GM19397 (cell line): ENCODE measurements at regions not wholly inside any gene's neighbourhood (a gene's known extent, or its start where the extent isn't known, plus 50 kb on each side); places are given as distances from the start of the nearest gene placed in this dataset.
"Not testable (repeated sequence)": the region's sequence is repeated elsewhere in the genome, so short reads cannot be mapped to it uniquely, and the experiment has no call there.

Experiments used
- ATAC-seq: cut with Tn5 transposase; IDR thresholded peaks from one replicate; pipeline ENCODE4 v1.9.1; 2021; ENCODE audit warnings: mild to moderate bottlenecking, moderate library complexity; ENCODE audit not compliant: unreplicated experiment

DNA sequence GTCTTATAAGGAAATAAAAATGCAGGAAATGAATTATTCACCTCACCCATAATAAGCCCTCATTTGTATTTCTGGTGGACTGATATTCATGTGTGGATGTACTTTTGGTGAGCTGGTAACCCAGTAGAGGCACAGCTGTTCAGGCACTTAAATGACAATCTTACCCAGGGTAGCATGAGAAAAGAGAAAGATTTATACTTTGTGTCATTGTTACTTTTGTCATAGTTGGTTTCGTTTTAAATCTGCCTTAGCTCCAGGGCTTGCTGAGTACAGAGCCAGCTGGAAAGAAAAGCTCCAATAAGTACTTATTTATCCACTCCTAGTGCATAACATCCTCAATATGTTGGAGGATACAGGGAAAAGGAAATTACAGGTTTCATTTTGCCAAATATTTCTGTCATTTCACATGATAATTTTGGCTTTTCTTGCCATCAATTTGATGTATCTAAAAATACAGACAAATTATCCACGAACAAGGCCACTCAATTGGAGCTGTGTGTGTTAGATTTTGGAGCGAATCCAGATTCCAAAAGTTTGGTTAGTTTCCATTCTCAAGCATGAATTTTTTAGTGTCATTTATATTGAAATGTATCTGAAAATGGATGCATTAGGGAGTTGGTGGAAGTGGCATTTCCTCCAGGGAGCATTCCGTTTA is 1276.1 kb upstream of the FAM98A start:
- no peak for ATAC-seq

DNA sequence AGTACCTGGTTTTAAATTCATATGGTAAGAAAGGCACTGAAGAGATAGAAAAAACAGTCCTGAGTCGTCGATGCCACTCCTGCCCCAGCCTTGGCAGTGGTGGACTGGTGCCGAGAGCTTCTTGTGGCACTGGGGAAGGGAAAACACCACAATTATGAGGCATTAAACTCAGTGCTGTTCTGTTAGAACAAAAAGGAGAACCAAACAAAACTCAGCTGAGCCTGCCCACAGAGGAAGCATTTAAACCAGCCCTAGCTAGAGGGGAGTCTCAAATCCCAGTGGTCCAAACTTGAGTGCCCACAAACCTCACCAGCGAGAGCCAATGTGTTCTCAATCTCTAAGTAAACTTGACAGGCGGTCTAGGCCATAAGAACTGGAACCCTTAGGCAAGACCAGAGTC is 1254.5 kb upstream of the FAM98A start:
- no peak for ATAC-seq

DNA sequence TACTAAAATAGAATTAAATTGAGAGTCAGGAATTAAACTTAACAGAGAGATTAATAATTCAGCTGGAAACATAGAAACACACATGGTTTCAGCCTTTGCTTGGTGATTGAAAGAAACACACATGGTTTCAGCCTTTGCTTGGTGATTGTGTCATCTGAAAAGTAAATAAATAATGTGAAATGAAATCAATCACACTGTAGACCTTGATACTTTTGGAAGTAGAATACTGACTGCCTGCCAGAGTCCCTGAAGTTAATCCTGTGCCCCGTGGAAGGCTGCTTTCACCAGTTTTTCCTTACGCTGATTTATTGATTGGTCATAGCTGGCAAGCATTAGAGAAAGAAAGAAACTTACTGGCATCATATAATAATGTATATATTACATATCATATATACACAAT is 1252.7 kb upstream of the FAM98A start:
- ATAC-seq = no peak

- no peak for ATAC-seq
These were observed 1250.7 kb upstream of the FAM98A start for GRCh38 chr2:34849827-34850226.

- ATAC-seq = no peak
These were observed 1249.6 kb upstream of the FAM98A start for GRCh38 chr2:34848691-34849090.

DNA sequence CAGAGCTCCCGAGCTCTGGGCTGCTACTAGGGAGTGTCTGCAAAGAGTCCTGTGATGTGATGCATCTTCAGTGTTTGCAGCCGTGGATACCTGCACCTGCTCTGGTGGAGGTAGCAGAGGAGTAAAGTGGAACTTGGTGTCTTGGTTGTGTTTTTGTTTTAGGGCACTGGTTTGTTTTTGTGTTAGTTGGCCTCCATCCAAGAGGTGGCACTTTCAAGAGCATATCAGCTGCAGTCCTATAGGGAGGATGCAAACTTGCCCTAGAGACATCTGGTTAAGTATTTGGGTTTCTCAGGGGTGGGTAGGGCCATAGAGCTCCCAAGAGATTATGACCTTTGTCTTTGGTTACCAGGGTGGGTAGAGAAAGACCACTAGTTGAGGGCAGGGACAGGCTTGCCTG is 1249.0 kb upstream of the FAM98A start:
- ATAC-seq = no peak

DNA sequence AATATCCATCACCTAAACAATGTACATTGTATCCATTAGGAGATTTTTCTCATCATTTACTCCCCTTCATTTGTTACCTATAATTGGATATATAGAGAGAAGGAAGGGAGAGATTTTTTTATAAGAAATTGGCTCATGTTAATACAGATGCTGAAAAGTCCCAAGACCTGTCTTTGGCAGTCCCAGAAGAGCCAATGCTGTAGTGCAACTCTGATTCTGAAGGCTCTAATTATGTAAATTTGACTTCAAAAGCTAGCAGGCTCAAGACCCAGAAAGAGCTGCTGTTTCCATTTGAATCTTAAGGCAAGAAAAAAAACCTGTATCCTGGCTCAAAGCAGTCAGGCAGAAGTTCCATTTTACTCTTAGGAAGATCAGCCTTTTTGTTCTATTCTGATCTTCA is 1245.5 kb upstream of the FAM98A start:
- ATAC-seq = no peak

DNA sequence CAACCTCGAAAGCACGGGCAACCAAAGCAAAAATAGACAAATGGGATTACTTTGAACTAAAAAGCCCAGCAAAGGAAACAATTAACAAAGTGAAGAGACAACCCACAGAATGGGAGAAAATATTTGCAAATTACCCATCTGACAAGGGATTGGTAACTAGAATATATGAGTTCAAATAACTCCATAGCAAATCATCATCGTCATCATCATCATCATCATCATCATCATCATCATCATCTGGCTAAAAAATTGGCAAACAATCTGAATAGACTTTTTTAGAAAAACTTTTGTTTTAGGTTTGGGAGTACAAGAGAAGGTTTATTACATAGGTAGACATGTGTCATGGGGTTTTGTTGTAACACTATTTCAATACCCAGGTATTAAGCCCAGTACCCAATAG is 1239.3 kb upstream of the FAM98A start:
- ATAC-seq = no peak

GRCh38 chr2:34836361-34836760 is 1237.3 kb upstream of the FAM98A start:
- ATAC-seq = no peak

DNA sequence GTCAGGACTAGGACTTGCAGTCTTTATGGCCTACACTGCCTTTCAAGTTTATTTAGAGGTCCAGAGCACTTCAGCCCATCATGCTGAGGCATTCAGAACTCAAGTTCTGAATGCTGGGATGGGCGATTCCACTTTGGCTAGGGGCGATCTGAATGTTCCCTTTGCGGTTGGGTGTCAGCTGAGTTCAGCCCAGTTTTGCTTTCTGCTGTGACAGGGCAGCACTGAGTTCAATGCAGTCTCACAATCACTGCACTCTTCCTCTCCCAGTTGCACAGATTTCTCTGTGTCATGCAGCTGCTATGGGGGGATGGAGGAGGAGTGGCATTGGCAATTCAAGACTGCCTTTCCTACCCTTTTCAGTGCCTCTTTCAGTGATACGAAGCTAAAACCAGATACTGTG is 1232.0 kb upstream of the FAM98A start:
- no peak for ATAC-seq

DNA sequence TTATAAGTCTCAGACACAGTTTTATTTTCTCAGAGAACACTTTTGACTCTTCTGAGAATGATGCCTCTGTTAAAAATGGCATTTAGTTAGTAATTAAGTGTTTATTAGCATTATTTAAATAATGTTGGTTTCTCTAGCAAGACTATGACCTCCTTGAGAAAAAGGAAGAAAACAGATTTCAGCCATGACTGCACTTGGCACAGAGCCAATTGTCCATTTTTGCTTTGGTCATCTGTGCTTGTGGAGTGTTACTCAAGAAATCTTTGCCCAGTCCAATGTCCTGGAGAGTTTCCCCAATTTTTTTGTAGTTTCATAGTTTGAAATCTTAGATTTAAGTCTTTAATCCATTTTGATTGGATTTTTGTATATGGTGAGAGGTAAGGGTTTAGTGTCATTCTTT is 1229.4 kb upstream of the FAM98A start:
- ATAC-seq = no peak

- no peak for ATAC-seq
These were observed 1228.3 kb upstream of the FAM98A start for GRCh38 chr2:34827398-34827797.

DNA sequence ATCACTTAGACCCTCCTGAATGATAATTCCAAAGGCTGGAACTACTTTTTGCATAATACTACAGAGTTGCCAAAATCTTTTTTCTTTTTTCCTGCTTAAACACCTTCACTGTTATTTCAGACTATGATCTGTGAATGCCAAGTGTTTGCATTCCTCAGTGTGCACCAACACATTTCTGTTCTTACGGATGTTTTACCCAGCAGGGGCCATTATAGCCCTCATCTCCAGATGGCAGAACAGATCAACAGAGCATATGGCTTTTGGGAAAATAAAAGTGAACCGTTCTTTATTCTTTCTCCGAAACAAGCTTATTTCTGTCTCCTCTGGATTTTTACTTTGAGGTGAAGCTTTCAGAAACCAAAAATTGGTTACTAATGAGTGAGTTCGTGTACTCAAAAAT is 1226.6 kb upstream of the FAM98A start:
- no peak for ATAC-seq

DNA sequence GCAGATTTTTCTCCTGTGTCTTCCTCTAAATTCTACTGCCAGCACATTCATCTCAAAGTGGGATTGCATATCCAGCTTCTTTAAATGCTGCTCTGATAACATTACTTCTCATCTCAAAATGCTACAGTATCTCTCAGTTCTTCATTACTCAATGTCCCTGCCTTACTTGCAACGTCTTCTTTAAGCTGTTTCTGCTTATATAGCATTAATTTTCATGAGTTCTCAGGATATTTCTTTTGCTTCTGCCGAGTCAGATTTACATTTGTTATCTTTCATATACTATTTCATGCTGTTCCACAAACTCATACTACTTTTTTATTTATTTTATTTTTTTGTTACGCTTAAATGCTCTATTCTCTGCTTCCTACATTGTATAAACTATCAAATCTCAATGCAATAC is 1223.5 kb upstream of the FAM98A start:
- no peak for ATAC-seq

- ATAC-seq = no peak
These were observed 1216.1 kb upstream of the FAM98A start for GRCh38 chr2:34815052-34815741.

DNA sequence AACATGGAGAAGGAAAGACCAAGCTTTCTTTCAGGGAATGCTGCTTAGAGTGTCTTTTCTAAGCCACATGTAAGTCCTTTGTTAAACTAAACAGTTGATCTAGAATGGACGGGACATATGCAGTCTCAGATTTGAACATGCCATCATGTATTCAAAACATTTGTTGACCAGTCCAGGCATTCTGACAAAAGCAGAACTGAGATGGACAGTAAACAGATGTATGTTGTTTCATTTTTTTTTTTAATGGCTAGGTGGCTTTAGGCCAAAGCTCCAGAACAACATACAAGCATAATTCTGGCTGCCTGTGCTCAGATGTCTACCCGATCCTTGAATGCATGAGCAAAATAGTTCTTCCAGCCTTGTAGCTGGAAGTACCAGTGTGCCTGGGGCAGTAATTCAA is 1211.4 kb upstream of the FAM98A start:
- ATAC-seq = no peak

- ATAC-seq = no peak
These were observed 1209.3 kb upstream of the FAM98A start for GRCh38 chr2:34808426-34808825.

GRCh38 chr2:34806891-34807290 is 1207.8 kb upstream of the FAM98A start:
- ATAC-seq = no peak

DNA sequence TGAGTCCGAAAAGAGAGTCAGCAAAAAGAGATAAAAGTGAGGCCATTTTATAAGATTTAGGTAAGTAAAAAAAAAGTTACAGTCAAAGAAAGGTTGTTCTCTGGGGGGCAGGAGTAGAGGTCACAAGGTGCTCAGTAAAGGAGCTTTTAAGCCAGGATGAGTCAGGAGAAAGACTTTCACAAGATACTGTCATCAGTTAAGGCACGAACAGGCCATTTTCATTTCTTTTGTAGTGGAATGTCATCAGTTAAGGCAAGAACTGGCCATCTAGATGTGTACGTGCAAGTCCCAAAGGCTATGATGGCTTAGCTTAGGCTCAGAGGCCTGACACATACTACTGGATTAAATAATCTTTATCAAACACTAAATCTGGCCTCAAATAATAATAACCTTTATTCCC is 1207.3 kb upstream of the FAM98A start:
- no peak for ATAC-seq

- no peak for ATAC-seq
These were observed 1200.5 kb upstream of the FAM98A start for GRCh38 chr2:34799556-34799955.

- not testable (repeated sequence) for ATAC-seq
These were observed 1196.5 kb upstream of the FAM98A start for GRCh38 chr2:34795586-34795985.

DNA sequence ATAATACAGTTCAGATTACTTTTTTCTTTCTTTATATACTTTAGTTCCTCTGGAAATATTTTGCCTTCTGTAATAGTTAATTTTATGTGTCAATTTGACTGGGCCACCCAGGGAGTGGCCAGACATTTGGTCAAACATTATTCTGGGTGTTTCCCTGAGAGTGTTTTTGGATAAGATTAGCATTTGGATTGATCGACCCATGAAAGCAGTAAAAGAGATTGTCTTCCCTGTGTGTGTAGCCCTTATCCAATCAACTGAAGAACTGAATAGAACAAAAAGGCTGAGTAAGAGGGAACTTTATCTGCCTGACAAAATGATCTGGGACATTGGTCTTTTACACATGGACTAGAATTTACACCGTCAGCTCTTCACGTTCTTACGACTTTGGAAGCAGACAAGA is 1190.1 kb upstream of the FAM98A start:
- no peak for ATAC-seq

- no peak for ATAC-seq
These were observed 1188.2 kb upstream of the FAM98A start for GRCh38 chr2:34787341-34787740.
